ENCODE measurements at regions not wholly inside any gene's neighbourhood (a gene's known extent, or its start where the extent isn't known, plus 50 kb on each side); places are given as distances from the start of the nearest gene placed in this dataset.

- DNase-seq, result no peak
These were observed 102.8 kb downstream of the MAF start for GRCh38 chr16:79497606-79498350.

- DNase-seq, result no peak
These were observed 106.6 kb downstream of the MAF start for GRCh38 chr16:79493911-79494310.

DNA sequence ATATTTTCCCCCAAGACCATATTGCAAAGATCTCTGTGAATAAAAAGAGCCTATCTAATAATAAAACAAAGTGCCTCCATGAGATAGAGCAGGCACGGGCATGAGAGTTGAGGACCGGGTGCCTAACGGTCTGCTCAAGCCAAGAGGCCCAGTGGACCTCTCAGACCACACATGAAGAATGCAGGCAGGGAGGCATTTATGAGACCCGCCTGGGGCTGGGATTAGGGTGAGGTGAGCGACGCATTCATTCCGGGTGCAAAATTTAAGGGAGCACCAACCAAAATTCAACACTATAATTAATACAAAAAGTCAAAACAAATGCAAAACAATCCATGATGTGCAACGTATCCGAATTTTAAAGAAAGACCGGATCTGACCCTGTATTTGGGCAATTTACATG, 108.5 kb downstream of the MAF start:
- no peak for DNase-seq

- no peak for DNase-seq
These were observed 115.5 kb downstream of the MAF start for GRCh38 chr16:79485020-79485419.

DNA sequence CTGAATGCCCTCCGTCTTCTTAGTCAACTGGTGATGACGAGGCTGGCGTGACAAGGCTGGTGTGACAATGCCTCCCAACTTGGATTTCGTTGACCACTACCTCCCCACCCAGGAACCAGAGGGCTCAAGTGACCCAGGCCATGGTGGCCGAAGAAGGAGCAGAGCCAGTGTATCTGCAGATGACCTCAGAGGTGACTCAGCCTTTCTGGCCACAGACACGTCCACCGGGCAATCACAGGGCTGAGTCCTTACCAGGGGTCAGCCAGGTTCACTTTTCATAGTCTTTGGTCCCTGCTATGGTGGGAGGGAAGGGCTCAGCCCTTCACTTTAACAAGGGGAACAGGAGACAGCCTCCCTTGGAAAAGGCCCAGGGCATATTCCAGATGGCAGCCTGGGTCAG, 116.3 kb downstream of the MAF start:
- DNase-seq, result no peak

DNA sequence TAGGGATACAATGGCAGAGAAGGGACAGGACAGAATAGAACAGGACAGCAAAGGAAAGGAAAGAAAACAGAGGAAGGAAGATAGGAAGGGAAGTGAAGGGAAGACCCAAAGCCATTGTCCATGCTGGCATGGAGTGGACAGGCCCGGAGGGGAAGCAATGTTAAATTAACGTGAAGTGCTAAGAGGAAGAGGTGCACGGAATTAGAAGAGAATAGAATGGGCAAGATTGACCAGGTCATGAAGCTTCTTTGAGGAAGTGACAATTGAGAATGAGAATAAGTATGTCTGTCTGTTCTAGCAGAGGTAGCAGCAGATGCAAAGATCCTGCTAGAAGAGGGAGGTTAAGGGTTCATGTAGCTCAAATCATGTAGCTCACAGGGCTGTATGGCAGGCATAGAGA, 117.2 kb downstream of the MAF start:
- no peak for DNase-seq

DNA sequence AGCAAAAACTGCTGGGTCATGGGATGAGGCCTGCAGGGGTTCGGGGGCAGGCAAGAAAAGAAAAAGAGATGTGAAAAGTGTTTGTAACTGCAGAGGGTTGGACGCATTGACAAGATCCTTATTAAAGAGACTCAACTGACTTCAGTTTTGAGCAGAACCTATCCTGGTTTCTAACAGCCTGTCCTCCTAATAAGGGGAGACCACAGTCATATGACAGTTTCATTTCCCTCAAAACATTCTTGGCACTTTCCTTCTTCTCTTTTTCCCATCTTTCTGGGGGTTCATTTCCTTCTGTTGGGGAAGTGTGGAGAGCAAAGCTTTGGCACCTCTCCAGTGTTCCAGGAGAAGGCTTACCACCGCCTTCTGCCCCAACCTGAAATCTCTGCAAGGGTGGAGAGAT, 118.5 kb downstream of the MAF start:
- no peak for DNase-seq

DNA sequence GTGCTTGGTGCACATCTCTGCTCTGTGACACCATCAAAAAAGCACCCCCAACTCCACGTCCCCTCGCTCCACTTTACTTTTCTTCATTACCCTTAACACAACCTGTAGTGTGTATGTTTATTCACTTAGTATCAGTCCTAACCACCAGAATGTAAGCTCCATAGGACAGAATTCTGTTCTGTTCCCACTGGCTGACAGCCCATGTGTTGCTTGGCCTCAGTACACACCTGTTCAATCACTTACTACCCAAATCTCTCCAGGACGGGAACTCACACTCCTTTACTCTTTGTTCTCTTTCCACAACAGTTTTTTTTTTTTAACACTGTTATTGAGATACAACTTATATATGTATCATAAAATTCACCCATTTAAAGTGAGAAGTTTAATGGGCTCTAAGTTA, 119.6 kb downstream of the MAF start:
- no peak for DNase-seq

DNA sequence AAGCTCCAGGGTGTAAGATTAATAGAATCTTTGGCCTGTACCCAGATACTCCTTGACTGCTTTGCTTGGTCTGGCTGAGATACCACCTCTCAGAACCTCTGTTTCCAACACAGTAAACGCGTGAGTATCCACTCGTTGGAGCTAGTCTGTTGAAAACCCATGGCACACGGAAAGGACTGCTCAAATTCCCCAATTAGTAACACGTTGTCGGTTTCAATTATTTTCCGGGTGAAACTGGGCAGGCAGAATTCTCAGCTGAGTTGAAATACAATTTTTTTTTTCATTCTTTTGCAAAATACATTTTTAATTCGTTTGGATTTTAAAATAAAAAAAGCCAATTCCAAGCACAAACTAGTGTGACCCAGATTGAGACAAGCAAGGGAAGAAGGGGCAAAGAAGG, 120.5 kb downstream of the MAF start:
- no peak for DNase-seq

DNA sequence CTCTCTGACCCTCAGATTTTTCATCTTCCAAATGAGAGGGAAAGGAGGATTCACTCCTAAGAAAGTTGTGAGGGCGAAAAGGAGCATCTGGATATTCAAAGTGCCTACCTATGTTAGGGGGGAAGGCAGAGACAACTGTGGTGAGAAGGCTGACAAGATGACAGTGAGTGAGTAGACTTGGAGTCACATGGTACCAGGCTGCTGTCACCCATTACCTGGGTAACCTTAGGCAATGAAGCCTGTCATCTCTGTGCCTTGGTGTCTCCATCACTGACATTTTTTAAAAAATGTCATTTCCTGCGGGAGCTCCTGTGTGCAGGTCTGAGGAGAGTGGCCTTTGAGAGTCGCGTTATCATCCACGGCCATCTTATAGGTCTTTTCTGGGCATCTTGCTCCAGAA, 124.0 kb downstream of the MAF start:
- DNase-seq, result no peak

- DNase-seq, result no peak
These were observed 124.7 kb downstream of the MAF start for GRCh38 chr16:79475841-79476240.

GRCh38 chr16:79473456-79473855, 127.1 kb downstream of the MAF start:
- DNase-seq, result peak; percentile 39

DNA sequence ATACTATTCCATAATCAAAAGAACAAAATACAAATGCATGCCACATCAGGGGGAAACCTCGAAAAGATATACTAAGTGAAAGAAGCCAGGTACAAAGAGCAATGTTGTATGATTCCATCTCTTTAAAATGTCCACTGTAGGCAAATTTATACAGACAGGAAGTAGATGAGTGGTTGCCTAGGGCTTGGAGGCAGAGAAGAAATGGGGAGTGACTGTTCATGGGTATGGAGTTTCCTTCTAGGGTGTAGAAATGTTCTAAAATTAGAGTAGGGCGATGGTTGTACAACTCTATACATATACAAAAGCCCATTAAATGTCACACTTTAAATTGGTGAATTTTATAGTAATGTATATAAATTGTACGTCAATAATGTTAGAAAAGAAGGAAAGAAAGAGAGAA, 128.1 kb downstream of the MAF start:
- DNase-seq, result no peak

- no peak for DNase-seq
These were observed 130.5 kb downstream of the MAF start for GRCh38 chr16:79469999-79470398.

- DNase-seq, result no peak
These were observed 131.9 kb downstream of the MAF start for GRCh38 chr16:79468631-79469030.

GRCh38 chr16:79468121-79468552, 132.4 kb downstream of the MAF start:
- no peak for DNase-seq

DNA sequence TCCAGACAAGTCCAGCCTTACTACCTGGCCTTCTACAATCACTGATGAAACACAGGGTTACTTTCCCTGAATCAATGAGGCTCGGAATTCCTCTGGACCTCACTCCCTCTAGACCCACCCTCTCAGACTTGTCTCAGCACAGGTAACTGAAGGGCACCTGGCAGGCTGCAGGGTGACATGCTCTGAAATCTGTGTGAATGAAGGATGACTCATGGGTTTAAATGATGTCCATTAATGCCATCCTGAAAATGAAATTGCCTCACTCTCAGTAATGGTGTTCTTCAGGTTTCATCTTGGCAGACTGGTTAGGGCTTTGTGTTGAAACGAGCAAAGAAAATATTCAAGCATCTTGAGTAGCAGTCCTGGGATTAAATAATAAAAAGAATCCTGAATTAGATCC, 134.4 kb downstream of the MAF start:
- peak; percentile 10 for DNase-seq

DNA sequence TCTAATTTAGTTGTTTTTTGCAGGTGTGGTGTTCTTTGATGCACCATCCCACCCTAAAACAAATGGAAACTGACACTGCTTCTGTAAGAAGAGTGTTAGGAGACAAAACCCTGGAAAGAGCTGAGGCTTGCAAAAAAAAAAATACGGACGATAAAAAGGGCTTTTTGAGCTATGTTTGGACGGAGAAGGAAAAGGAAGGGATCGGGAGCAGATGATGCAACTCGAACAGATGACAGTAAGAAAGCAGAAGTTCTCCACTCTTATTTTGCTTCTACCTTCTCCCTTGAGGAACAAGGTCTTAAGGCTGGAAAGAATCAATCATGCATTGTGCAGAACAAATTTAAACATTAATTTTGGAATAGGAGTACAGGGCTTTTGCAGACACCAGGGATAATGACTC, 136.7 kb downstream of the MAF start:
- DNase-seq, result no peak

- DNase-seq, result no peak
These were observed 144.5 kb downstream of the MAF start for GRCh38 chr16:79456036-79456435.

DNA sequence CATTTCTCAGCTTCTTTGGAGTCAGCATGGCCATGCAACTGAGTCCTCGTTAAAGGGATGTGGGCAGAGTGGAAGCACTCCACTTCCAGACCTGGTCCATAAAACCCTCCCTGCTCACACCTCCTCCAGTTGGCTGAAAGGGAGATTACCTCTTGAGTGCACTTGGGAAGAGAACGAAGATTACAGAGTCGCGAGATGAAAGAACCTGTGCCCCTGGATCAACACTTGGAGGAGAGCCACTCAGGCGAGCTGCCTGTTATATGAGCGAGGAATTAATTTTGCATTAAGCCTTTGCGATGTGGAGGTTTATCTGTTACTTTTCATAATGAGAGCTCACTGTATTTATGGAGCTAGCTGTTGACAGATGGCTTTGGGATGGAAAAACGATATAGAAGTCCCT, 147.9 kb downstream of the MAF start:
- no peak for DNase-seq

DNA sequence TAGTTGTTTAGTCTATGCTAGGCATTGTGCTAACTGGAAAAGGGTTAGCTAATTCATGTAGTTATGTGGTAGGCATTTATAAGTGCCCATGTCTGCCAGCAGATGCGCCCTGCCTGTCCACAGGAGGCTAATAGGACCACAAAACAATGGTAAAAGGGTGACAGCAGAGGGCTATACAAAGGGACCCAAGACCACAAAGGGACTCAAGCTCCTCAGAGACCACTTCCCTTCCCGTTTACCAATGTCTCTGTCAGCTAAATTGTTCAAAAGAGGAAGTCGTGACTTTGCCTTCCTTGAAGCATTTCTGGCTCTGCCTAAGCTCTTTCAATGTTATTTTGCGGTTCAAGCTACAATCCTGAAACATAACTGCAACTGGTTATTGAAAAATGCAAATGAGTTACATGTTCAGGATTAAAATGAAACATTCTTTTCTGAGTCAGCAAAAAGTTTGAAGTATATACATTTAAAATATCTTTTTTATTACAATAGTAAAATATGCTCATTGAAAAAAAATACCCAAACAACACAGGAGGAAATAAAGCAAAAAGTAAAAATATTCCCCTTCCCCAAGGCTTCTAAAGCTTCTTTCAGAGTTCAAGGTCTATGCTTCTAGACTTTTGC, 149.2 kb downstream of the MAF start:
- no peak for DNase-seq

DNA sequence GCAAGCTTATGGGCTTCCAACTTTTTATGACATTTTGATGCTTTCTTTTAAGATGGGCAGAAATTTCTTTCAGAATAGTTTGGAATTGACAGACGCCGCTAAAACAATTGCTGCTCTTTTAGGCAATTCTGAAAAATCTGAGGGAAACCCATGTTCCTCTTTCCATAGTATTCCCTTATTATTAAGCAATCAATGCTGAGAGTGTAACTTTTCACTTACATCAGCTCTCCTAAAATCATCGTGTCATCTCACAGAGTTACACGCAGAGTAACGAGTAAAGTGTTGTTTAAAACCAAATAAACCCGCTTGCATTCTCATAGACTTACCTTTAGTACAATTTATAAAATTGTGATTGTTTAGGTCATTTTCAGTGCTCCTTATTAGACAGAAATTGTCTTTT, 150.6 kb downstream of the MAF start:
- DNase-seq, result no peak

- no peak for DNase-seq
These were observed 151.3 kb downstream of the MAF start for GRCh38 chr16:79449067-79449769.

GRCh38 chr16:79444572-79444971, 156.0 kb downstream of the MAF start:
- DNase-seq, result no peak

Measured in DMS153 (cell line).